Natural killer cell (primary cell): ENCODE measurements at regions not wholly inside any gene's neighbourhood (a gene's known extent, or its start where the extent isn't known, plus 50 kb on each side); places are given as distances from the start of the nearest gene placed in this dataset.

Experiments used
- ATAC-seq, 3 donors: fragments of 150-1000 bp in 2 of 3; fragments of 200-7000 bp in 1 of 3; cut with Tn5 transposase; 1 replicate in 1 of 3; 2 replicates in 2 of 3; pipeline ENCODE4 v1.10.0; 2021; ENCODE audit warnings: mild to moderate bottlenecking in 2 of 3, moderate library complexity in 2 of 3
- DNase-seq, 2 donors: peaks; one replicate each; pipeline versions ENCODE4 v3.0.0 to v3.0.0-alpha.2; 2013 to 2021; ENCODE audit warnings: mixed read lengths in 1 of 2
- H3K27ac ChIP-seq: one replicate; pipeline ENCODE4 v1.5.1; 2013; ENCODE audit warnings: mild to moderate bottlenecking, low read length
- H3K27me3 ChIP-seq: one replicate; pipeline ENCODE4 v1.6.1; 2013; ENCODE audit warnings: low read length; ENCODE audit not compliant: control insufficient read depth, insufficient read depth
- H3K36me3 ChIP-seq: one replicate; pipeline ENCODE4 v1.6.1; 2013; ENCODE audit warnings: low read length; ENCODE audit not compliant: control insufficient read depth, insufficient read depth
- H3K4me1 ChIP-seq: one replicate; pipeline ENCODE4 v1.6.1; 2013; ENCODE audit warnings: low read length; ENCODE audit not compliant: control insufficient read depth, insufficient read depth
- H3K4me3 ChIP-seq: one replicate; pipeline ENCODE4 v1.5.1; 2013; ENCODE audit warnings: low read length
- H3K9me3 ChIP-seq: one replicate; pipeline ENCODE4 v1.6.1; 2013; ENCODE audit warnings: low read length; ENCODE audit not compliant: control insufficient read depth, insufficient read depth
- H3K27ac Mint-ChIP-seq, 2 donors: one replicate each; pipeline ENCODE4 v1.8.0; 2022; ENCODE audit warnings: mild to moderate bottlenecking in 2 of 2, mixed read lengths in 2 of 2, moderate library complexity in 1 of 2
- H3K27me3 Mint-ChIP-seq, 2 donors: one replicate each; pipeline ENCODE4 v1.8.0; 2022; ENCODE audit warnings: low read depth in 2 of 2, mixed read lengths in 2 of 2
- H3K36me3 Mint-ChIP-seq: one replicate; pipeline ENCODE4 v1.8.0; 2022; ENCODE audit warnings: mixed read lengths
- H3K4me1 Mint-ChIP-seq, 2 donors: one replicate each; pipeline ENCODE4 v1.8.0; 2022; ENCODE audit warnings: mixed read lengths in 2 of 2
- H3K4me3 Mint-ChIP-seq: one replicate; pipeline ENCODE4 v1.8.0; 2022; ENCODE audit warnings: mild to moderate bottlenecking, moderate library complexity, mixed read lengths
- H3K9me3 Mint-ChIP-seq, 2 donors: one replicate each; pipeline ENCODE4 v1.8.0; 2022; ENCODE audit warnings: mixed read lengths in 2 of 2
- CTCF ChIP-seq: fragments of 200-600 bp; IDR thresholded peaks from one replicate; pipeline ENCODE4 v1.8.0; 2022; ENCODE audit warnings: antibody characterized with exemption
- WGBS: methylation state at CpG from one replicate; pipeline ENCODE4 v1.1.7; 2013; ENCODE audit warnings: missing lambda C conversion rate; ENCODE audit not compliant: insufficient coverage; 5-methylcytosine and 5-hydroxymethylcytosine counted together
- intact Hi-C: fragments of 100-400 bp; cut with micrococcal nuclease; formaldehyde crosslinking; loops from one replicate; pipeline ENCODE4 v1.14.2; 2022

GRCh38 chr7:38002689-38003088 is 82.2 kb downstream of the EPDR1 start:
- TF ChIP-seq CTCF: no peak
- Histone ChIP-seq H3K27ac (no peak overlapping the region), H3K9me3 (no peaks in the 10 kb centered on the region), H3K4me3 (no peak overlapping the region), H3K36me3 (no peaks in the 10 kb centered on the region), H3K4me1 (no peaks in the 10 kb centered on the region), H3K27me3 (no peaks in the 10 kb centered on the region)
- intact Hi-C loops: no loop called here
- Mint-ChIP-seq H3K27ac (no peak overlapping the region), H3K36me3 (no peaks in the 10 kb centered on the region), H3K4me1 (no peaks in the 10 kb centered on the region), H3K9me3 (no peaks in the 10 kb centered on the region), H3K4me3 (no peak overlapping the region), H3K27me3 (peaks cover 0 to 61% of the 10 kb centered on the region in 2 donors)
- ATAC-seq: no peak
- 56% methylated on average over 3 of the region's 3 CpGs for WGBS
- no peak for DNase-seq

GRCh38 chr7:38006559-38006958 is 86.1 kb downstream of the EPDR1 start:
- no peak overlapping the region for H3K27ac Mint-ChIP-seq
- WGBS: 89% methylated on average over 1 of the region's 2 CpGs

GRCh38 chr7:38007096-38007495 is 86.7 kb downstream of the EPDR1 start:
- Histone ChIP-seq H3K27ac (no peak overlapping the region), H3K4me1 (no peaks in the 10 kb centered on the region), H3K27me3 (no peaks in the 10 kb centered on the region), H3K9me3 (no peaks in the 10 kb centered on the region), H3K4me3 (no peak overlapping the region), H3K36me3 (no peaks in the 10 kb centered on the region)
- peaks cover 11 to 47% of the 10 kb centered on the region in 2 donors for H3K27me3 Mint-ChIP-seq
- H3K9me3 Mint-ChIP-seq: peaks cover 4 to 5% of the 10 kb centered on the region in 2 donors
- intact Hi-C loops: no loop called here
- no peaks in the 10 kb centered on the region for H3K36me3 Mint-ChIP-seq
- H3K27ac Mint-ChIP-seq: no peak overlapping the region
- no peak overlapping the region for H3K4me3 Mint-ChIP-seq
- DNase-seq: no peak
- no peak for TF ChIP-seq CTCF
- H3K4me1 Mint-ChIP-seq: no peaks in the 10 kb centered on the region
- no peak for ATAC-seq

More at GRCh38 chr7:38006559-38006958, 86.1 kb downstream of the EPDR1 start:
- ATAC-seq (no peak), DNase-seq (no peak)
- Mint-ChIP-seq H3K4me3 (no peak overlapping the region), H3K36me3 (no peaks in the 10 kb centered on the region), H3K4me1 (no peaks in the 10 kb centered on the region), H3K9me3 (peaks cover 4 to 5% of the 10 kb centered on the region in 2 donors), H3K27me3 (peaks cover 11 to 52% of the 10 kb centered on the region in 2 donors)
- H3K4me1 ChIP-seq: no peaks in the 10 kb centered on the region
- no peak for TF ChIP-seq CTCF
- H3K4me3 ChIP-seq: no peak overlapping the region
- H3K9me3 ChIP-seq: no peaks in the 10 kb centered on the region
- H3K36me3 ChIP-seq: no peaks in the 10 kb centered on the region
- no peaks in the 10 kb centered on the region for H3K27me3 ChIP-seq
- no peak overlapping the region for H3K27ac ChIP-seq
- intact Hi-C loops: no loop called here

- H3K4me3 Mint-ChIP-seq: no peak overlapping the region
- H3K27ac Mint-ChIP-seq: no peak overlapping the region
- Histone ChIP-seq H3K27me3 (peaks cover 2% of the 10 kb centered on the region), H3K36me3 (no peaks in the 10 kb centered on the region), H3K27ac (no peak overlapping the region), H3K4me1 (no peaks in the 10 kb centered on the region), H3K4me3 (no peak overlapping the region), H3K9me3 (no peaks in the 10 kb centered on the region)
- H3K9me3 Mint-ChIP-seq: peaks cover 4 to 5% of the 10 kb centered on the region in 2 donors
- no peaks in the 10 kb centered on the region for H3K4me1 Mint-ChIP-seq
- DNase-seq (no peak), ATAC-seq (no peak)
- TF ChIP-seq CTCF: no peak
- H3K27me3 Mint-ChIP-seq: peaks cover 14 to 23% of the 10 kb centered on the region in 2 donors
- intact Hi-C loops: no loop called here
- no peaks in the 10 kb centered on the region for H3K36me3 Mint-ChIP-seq
- WGBS: 100% methylated on average over 1 of the region's 3 CpGs
Measured at GRCh38 chr7:38013246-38013645, 92.8 kb downstream of the EPDR1 start.
